ENCODE measurements at regions not wholly inside any gene's neighbourhood (a gene's known extent, or its start where the extent isn't known, plus 50 kb on each side); places are given as distances from the start of the nearest gene placed in this dataset.

- no peak for DNase-seq (ENCODE audit: low spot score)
- Mint-ChIP-seq H3K9me3 (peaks cover 67% of the 10 kb centered on the region), H3K4me3 (no peak overlapping the region), H3K27me3 (ENCODE audit: insufficient read depth, low read depth, poor library complexity) (peaks cover 12% of the 10 kb centered on the region), H3K36me3 (ENCODE audit: low read depth) (peaks cover 49% of the 10 kb centered on the region), H3K27ac (no peak overlapping the region), H3K4me1 (no peaks in the 10 kb centered on the region; the same call in 2 of the 3 replicates)
- no peak overlapping the region for H3K27ac ChIP-seq (ENCODE audit: low read depth)
- TF ChIP-seq EZH2phosphoT487 (IDR thresholded peaks at IDR 0.05; ENCODE audit: unreplicated experiment) = no peak
- TF ChIP-seq, protein P1, sequence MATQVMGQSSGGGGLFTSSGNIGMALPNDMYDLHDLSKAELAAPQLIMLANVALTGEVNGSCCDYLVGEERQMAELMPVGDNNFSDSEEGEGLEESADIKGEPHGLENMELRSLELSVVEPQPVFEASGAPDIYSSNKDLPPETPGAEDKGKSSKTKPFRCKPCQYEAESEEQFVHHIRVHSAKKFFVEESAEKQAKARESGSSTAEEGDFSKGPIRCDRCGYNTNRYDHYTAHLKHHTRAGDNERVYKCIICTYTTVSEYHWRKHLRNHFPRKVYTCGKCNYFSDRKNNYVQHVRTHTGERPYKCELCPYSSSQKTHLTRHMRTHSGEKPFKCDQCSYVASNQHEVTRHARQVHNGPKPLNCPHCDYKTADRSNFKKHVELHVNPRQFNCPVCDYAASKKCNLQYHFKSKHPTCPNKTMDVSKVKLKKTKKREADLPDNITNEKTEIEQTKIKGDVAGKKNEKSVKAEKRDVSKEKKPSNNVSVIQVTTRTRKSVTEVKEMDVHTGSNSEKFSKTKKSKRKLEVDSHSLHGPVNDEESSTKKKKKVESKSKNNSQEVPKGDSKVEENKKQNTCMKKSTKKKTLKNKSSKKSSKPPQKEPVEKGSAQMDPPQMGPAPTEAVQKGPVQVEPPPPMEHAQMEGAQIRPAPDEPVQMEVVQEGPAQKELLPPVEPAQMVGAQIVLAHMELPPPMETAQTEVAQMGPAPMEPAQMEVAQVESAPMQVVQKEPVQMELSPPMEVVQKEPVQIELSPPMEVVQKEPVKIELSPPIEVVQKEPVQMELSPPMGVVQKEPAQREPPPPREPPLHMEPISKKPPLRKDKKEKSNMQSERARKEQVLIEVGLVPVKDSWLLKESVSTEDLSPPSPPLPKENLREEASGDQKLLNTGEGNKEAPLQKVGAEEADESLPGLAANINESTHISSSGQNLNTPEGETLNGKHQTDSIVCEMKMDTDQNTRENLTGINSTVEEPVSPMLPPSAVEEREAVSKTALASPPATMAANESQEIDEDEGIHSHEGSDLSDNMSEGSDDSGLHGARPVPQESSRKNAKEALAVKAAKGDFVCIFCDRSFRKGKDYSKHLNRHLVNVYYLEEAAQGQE (IDR thresholded peaks at IDR 0.05; ENCODE audit: unreplicated experiment) = no peak
- no peak for TF ChIP-seq ETS1 (IDR thresholded peaks at IDR 0.05)
- TF ChIP-seq CREB1 (CRISPR knock-in tag; IDR thresholded peaks at IDR 0.05; ENCODE audit: low read depth) = no peak
- no peak for TF ChIP-seq CTCF (conservative IDR thresholded peaks at IDR 0.05; ENCODE audit: low read depth in 2 of 2)
- no peaks in the 10 kb centered on the region; the same call in 1 of the 2 replicates for H3K36me3 ChIP-seq (ENCODE audit: insufficient read depth)
- no peaks in the 10 kb centered on the region for H3F3A ChIP-seq (replicated peaks; ENCODE audit: low read depth)
- H3K9me2 ChIP-seq (ENCODE audit: insufficient read depth) = no peaks in the 10 kb centered on the region; the same call in 1 of the 2 replicates
- no peak overlapping the region for H3K4me3 ChIP-seq
- no peak overlapping the region for H3K4me2 ChIP-seq
- no peak for ATAC-seq
- no peaks in the 10 kb centered on the region for H4K20me1 ChIP-seq (replicated peaks; ENCODE audit: insufficient read depth)
- no peaks in the 10 kb centered on the region for H3K4me1 ChIP-seq (ENCODE audit: insufficient read depth)
- no peak overlapping the region for H2AFZ ChIP-seq
- no peaks in the 10 kb centered on the region for H3K27me3 ChIP-seq (ENCODE audit: insufficient read depth)
- no peaks in the 10 kb centered on the region for H3K79me2 ChIP-seq (replicated peaks; ENCODE audit: insufficient read depth)
Measured at GRCh38 chr10:120993089-120993488, 141.9 kb downstream of the WDR11 start.

DNA sequence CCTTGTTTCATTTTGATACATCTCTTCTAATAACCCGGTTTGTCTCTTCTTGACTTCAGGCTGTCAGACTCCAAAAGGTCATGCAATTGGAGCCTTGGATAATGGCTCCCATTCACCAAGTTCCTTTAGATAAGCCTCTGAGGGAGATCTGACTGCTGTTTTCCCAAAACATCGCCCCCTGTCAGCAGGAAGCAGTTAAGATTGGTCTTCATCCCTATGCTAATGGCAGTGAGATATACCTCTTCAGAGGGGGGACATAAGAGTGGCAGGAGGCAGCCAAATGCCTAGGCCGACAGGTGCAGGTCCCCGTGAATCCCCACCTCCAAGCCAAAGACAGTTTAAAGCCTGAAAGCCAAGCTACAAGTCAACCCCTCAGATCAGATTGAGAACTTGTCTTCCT lies 144.6 kb downstream of the WDR11 start:
- peaks cover 6% of the 10 kb centered on the region for H3K27me3 Mint-ChIP-seq (ENCODE audit: insufficient read depth, low read depth, poor library complexity)
- Histone ChIP-seq H3K27ac (ENCODE audit: low read depth) (no peak overlapping the region), H3K27me3 (ENCODE audit: insufficient read depth) (no peaks in the 10 kb centered on the region), H4K20me1 (replicated peaks; ENCODE audit: insufficient read depth) (no peaks in the 10 kb centered on the region), H3K9me2 (ENCODE audit: insufficient read depth) (peaks cover 5% of the 10 kb centered on the region; the same call in 1 of the 2 replicates), H3K36me3 (ENCODE audit: insufficient read depth) (no peaks in the 10 kb centered on the region; the same call in 1 of the 2 replicates), H3K4me2 (no peak overlapping the region), H2AFZ (no peak overlapping the region), H3K4me3 (no peak overlapping the region), H3K4me1 (ENCODE audit: insufficient read depth) (no peaks in the 10 kb centered on the region), H3F3A (replicated peaks; ENCODE audit: low read depth) (no peaks in the 10 kb centered on the region), H3K79me2 (replicated peaks; ENCODE audit: insufficient read depth) (no peaks in the 10 kb centered on the region)
- H3K4me3 Mint-ChIP-seq = no peak overlapping the region
- no peak overlapping the region for H3K27ac Mint-ChIP-seq
- TF ChIP-seq, protein P1 (IDR thresholded peaks at IDR 0.05; ENCODE audit: unreplicated experiment) = no peak
- TF ChIP-seq STAT1 (IDR thresholded peaks at IDR 0.05; ENCODE audit: unreplicated experiment) (no peak), CTCF (conservative IDR thresholded peaks at IDR 0.05; ENCODE audit: low read depth in 2 of 2) (peak; percentile 47 to 50), EZH2phosphoT487 (IDR thresholded peaks at IDR 0.05; ENCODE audit: unreplicated experiment) (no peak)
- H3K9me3 Mint-ChIP-seq = peaks cover 40% of the 10 kb centered on the region
- peaks cover 3% of the 10 kb centered on the region; the same call in 1 of the 3 replicates for H3K4me1 Mint-ChIP-seq
- DNase-seq (ENCODE audit: low spot score) (peak; percentile 6), ATAC-seq (no peak)
- peaks cover 23% of the 10 kb centered on the region for H3K36me3 Mint-ChIP-seq (ENCODE audit: low read depth)

Data from GM23338 (cell line).